Fibroblast of skin of left quadriceps (primary cell): ENCODE measurements at regions not wholly inside any gene's neighbourhood (a gene's known extent, or its start where the extent isn't known, plus 50 kb on each side); places are given as distances from the start of the nearest gene placed in this dataset.
"Not testable (repeated sequence)": the region's sequence is repeated elsewhere in the genome, so short reads cannot be mapped to it uniquely, and the experiment has no call there.

Source experiments
- DNase-seq, 2 experiments: peaks; one replicate each; pipeline ENCODE4 v3.0.0-alpha.2; 2013; ENCODE audit warnings: low read depth in 2 of 2

GRCh38 chr16:72729552-72729951 lies 318.4 kb downstream of the ZFHX3 start:
- not testable (repeated sequence) for DNase-seq

DNA sequence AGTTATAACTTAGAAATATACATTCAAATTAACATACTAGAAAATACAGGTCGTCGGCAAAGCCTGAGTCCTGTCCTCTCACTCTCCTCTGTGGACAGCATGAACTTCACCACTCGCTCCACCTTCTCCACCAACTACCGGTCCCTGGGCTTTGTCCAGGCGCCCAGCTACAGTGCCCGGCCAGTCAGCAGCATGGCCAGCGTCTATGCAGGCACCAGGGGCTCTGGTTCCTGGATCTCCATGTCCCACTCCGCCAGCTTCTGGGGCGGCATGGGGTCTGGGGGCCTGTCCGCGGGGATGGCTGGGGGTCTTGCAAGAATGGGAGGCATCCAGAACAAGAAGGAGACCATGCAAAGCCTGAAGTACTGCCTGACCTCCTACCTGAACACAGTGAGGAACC lies 319.4 kb downstream of the ZFHX3 start:
- DNase-seq = no peak

GRCh38 chr16:72727565-72727964 lies 320.4 kb downstream of the ZFHX3 start:
- DNase-seq = no peak

GRCh38 chr16:72725643-72726042 lies 322.3 kb downstream of the ZFHX3 start:
- DNase-seq = no peak

DNA sequence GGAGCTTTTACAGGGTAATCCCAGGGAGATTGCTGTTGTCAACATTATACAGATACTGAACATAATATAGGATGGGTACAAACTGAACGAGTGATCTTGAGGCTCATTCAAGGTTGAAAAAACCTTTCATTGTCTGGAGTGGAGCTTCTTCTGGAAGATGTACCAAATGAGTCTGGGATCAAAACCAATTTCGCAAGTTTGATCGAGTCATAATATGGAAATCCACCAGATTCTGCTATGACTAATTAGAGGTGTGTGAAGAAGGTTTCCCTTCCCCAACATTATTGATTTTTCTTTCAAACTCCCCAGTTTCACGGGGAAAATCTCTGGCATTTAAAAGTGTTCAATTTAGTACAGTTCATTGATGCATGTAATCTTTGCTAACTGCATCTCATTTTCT lies 324.1 kb downstream of the ZFHX3 start:
- DNase-seq = peak in 1 of 2 experiments; percentile 32

DNA sequence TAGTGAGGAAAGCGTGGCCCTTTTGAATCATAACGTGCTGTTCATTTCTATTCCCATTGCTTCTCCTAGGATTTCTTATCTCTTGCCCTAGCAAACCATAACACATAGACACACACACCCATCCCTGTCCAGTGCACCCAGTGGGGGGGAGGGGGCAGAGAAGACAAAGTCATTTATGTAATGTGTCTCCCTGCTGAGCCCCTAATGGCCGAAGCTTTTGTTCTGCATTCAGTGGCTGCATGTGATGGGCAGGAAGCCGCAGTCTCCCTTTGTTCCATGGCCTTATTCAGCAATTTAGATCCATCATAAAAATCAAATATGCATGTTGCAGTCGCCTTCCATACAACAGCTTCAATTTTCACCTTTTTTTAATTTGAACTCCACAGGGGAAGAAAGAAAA lies 325.4 kb downstream of the ZFHX3 start:
- DNase-seq = no peak

GRCh38 chr16:72721981-72722380 lies 325.9 kb downstream of the ZFHX3 start:
- no peak for DNase-seq

DNA sequence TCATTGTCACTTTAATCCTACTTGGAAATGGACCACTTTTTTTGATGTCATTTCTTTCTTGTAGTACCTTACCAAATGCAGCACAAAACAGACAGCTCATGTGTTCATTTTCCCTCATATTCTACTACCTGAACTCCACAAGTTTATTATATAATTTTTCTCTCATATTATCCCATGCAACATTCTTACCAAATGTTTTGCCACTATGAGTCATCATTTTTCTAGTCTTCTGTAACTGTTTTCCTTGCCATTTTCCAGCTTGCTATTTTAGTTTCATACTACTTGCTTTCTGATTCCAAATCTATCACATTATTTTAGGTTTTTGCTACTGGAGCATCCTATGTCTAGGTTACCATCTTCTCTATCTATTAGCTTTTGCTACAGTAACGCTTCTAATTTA lies 332.7 kb downstream of the ZFHX3 start:
- no peak for DNase-seq

DNA sequence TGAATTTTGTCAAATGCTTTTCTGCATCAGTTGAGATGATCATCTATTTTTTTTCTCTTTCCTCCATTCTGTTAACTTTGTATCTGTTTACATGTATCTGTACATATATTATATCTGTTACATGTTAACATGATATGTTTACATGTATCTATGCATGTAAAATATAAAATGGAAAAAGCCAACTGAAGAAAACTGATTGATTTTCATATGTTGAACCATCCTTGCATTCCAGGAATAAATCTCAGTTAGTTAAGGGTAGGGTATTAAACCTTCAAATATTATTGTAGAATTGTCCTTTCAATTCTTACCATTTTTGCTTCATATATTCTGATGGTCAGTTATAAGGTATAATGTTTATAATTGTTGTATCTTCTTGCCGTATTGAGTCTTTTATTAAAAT lies 336.1 kb downstream of the ZFHX3 start:
- no peak for DNase-seq

GRCh38 chr16:72705801-72706200 lies 342.1 kb downstream of the ZFHX3 start:
- no peak for DNase-seq

GRCh38 chr16:72704746-72705372 lies 343.1 kb downstream of the ZFHX3 start:
- no peak for DNase-seq

DNA sequence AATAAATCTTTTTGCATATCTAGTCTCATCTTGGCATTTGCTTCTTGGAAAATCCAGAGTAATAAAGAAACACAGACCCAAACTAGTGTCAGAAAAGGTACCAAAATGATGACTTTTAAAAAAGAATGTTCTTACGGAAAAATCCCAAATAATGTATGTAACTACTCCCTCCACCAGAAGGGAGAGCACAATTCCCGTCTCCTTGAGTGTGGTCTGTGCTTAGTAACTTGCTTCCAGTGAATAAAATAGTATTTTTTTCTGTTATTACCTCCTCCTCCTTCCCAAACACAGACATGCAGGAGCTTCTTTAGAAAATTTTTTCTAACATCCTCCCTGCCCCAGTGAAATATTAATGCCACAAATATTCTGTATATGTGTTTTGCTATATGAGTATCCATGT lies 358.1 kb downstream of the ZFHX3 start:
- no peak for DNase-seq

DNA sequence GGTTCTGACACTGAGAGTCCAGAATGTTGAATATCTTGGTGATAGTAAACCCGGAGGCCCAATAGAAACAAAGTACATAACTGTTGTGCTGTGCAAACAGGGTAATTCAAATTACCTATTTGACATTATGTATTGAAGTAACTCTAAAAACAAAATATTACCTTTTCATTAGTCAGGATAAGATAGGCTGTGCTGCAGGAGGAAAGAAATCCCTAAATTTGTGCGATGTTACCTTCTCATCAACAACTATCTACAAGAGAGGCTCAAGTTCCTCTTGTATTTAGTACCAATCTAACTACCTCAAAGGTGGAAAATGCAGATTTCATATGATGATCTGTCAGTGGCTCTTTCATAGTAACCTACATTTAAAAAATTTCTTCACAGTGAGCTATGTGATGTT lies 367.2 kb downstream of the ZFHX3 start:
- DNase-seq = no peak

- no peak for DNase-seq
Observed at GRCh38 chr16:72679856-72680255, 368.1 kb downstream of the ZFHX3 start.

DNA sequence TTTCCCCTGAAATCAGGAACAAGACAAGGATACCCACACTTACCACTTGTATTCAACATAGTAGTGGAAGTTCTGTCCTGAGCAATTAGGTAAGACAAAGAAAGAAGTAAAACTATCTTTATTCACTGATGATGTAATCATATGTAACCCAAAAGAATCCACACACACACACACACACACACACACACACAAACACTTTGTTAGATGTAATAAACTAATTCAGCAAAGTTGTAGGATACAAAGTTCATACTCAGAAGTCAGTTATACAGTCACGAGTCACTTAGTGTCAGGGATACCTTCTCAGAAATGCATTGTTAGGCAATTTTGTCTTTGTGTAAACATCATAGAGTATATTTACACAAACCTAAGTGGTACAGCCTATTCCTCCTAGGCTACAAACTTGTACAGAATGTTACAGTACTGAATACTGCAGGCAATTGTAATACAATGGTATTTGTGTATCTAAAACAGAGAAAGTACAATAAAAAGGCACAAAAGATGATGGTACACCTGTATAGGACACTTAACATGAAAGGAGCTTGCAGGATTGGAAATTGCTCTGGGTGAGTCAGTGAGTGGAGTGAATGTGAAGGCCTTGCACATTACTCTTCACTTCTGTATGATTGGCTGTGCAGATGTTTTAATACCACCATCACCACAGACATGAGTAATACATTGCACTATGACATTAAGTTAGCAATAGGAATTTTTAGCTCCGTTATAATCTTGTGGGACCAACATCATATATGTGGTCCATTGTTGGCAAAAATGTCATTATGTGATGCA lies 370.1 kb downstream of the ZFHX3 start:
- DNase-seq = peak; percentile 11 to 13

DNA sequence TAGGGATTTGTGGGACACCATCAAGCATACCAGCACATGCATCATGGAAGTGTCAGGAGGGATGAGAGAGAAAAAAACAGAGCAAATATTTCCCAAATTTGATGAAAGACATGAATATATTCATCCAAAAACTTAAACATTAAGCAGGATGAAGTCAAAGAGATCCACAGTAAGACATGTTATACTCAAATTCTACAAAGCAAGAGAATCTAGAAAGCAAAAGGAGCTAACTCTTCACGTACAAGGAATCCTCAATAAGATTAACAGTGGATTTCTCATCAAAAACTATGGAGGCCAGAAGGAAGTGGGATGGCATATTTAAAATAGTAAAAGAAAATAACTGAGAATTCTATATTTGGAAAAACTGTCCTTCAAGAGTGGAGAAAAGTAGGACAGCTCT lies 374.8 kb downstream of the ZFHX3 start:
- no peak for DNase-seq

- no peak for DNase-seq
Observed at GRCh38 chr16:72666267-72666666, 381.7 kb downstream of the ZFHX3 start.

DNA sequence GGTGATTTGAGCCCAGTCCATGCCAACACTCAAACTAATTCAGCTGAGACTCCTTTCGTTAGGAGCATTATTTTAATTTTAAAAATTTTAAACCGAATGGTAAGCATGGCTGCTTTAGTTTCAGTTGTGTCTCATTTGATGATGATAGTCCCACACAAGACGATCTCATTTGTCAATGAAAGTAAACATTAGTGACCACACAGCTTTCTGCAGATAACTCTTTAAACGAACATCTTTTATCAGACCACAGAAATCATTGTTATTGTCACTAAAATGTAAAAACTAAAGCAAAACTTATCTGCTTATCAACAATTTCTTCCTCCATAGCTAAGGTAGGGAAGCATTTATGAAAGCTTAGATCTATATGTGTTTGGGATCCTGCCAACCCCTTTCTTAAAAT lies 382.2 kb downstream of the ZFHX3 start:
- DNase-seq = no peak

DNA sequence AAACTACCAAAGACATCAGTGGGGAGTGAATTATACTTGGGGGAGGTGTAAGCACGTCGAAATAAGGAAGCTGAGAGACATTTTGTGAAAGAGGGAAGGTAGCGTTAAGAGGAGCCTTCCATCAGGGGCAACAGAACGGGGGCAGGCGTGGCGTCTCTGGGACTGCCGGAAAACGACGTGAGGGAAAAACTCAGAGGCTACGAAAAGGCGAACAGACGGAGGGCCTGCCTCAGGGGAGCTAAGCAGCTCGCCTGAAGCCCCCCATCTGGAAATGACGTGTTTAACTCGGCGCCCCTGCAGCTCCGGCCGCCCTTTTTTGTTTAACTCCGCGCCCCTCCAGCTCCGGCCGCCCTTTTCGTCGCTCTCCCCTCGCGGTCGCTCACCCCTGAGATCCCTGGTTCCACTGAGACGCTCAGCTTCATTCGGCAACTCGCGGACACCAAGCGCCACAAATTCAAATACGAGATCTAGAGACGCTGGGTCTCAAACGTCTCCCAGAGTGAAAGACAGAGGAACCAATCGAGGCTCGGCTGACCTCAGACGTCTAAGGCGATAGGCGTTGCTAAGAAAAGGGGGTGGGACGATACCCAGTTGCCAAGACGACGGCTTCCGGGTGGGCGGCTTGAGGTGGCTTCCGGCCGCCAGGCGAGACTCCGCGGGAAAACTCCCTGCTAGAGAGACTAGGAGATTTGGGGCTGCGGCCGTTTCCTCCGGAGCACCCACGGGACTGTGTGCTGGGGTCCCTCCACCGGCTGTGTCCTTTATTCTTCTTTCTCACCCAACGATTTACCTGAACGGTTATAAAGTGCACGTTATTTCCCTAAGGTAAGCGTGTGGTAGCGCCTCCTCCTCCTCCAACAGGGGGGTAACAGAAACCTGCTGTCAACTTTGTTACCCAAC lies 383.2 kb downstream of the ZFHX3 start:
- DNase-seq = peak; percentile 98

- no peak for DNase-seq
Observed at GRCh38 chr16:72664056-72664508, 383.8 kb downstream of the ZFHX3 start.

GRCh38 chr16:72658888-72659717 lies 388.8 kb downstream of the ZFHX3 start:
- peak; percentile 23 to 28 for DNase-seq

DNA sequence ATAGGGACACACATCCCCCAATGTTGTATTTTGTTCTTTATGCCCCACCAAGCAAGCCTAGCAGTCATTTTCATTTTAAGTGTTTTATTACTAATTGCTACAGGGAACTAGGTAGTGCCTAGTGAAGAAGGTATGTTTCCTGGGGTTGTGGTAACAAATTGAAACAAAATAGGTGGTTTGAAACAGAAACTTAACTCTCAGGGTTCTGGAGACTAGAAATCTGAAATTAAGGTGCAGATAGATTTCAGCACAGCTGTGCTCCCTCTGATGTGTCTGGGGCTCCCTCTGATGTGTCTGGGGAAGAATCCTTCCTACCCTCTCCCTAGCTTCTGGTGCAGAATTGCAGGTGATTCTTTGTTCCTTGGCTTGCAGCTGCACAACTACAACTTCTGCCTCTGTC lies 390.1 kb downstream of the ZFHX3 start:
- no peak for DNase-seq
